ENCODE measurements at regions not wholly inside any gene's neighbourhood (a gene's known extent, or its start where the extent isn't known, plus 50 kb on each side); places are given as distances from the start of the nearest gene placed in this dataset.
A peak's percentile ranks its signal among the peaks of the same experiment; 100 is the strongest.

DNA sequence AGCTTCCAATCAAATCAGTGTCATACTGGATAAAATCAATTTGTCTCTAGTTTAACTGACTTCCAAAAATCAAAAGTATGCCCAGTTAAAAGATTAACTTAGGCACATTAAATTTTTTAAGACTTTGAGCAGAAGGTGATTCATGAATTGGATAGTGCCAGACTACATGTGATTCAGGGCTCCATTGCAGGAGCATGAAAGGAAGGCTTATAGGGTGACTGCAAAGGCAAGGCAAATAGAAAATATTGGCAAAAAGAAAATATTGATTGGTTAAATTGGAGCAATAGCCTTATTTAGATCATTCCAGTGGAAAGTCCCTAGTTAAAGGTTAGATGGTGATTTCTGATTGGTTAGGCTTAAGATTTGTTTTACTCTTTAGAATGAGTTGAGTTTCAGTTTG lies 223.9 kb upstream of the ERCC4 start:
- TF ChIP-seq CTCF (IDR thresholded peaks at IDR 0.05): no peak
- no peak for ATAC-seq (ENCODE audit: low FRiP score)
- DNase-seq (ENCODE audit: low spot score): no peak

- DNase-seq (ENCODE audit: low spot score) (no peak), ATAC-seq (ENCODE audit: low FRiP score) (no peak)
- no peak for TF ChIP-seq CTCF (IDR thresholded peaks at IDR 0.05)
Observed at GRCh38 chr16:13697013-13697412, 222.9 kb upstream of the ERCC4 start.

- ATAC-seq (ENCODE audit: low FRiP score): no peak
- DNase-seq (ENCODE audit: low spot score): no peak
Observed at GRCh38 chr16:13697568-13697967, 222.4 kb upstream of the ERCC4 start.

DNA sequence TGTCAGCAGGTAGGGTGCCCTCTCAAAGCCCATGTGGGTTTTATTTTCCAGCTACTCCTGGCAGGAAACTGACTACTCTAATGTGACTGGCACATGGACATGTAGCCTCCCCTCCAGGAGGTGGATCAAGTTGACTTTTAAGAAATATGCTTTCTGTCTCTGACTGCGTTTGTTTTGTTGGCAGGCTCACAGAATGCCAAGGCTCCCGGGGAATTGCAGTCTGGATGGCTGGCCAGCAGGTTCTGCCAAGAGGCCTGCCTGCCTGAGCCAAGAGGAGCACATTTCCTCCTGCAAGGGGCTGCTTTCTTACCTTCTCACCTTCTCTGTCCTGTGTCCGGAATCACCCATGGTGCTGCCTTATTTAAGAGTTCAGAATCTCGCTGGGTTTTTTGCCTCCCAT lies 217.3 kb upstream of the ERCC4 start:
- DNase-seq (ENCODE audit: low spot score) (no peak), ATAC-seq (ENCODE audit: low FRiP score) (peak; percentile 54)
- no peak for TF ChIP-seq CTCF (IDR thresholded peaks at IDR 0.05)

More at GRCh38 chr16:13697568-13697967, 222.4 kb upstream of the ERCC4 start:
- no peak for TF ChIP-seq CTCF (IDR thresholded peaks at IDR 0.05)

- ATAC-seq (ENCODE audit: low FRiP score) (no peak), DNase-seq (ENCODE audit: low spot score) (no peak)
- no peak for TF ChIP-seq CTCF (IDR thresholded peaks at IDR 0.05)
Observed at GRCh38 chr16:13708347-13709120, 211.4 kb upstream of the ERCC4 start.

GRCh38 chr16:13718748-13719147 lies 201.2 kb upstream of the ERCC4 start:
- no peak for TF ChIP-seq CTCF (IDR thresholded peaks at IDR 0.05)

DNA sequence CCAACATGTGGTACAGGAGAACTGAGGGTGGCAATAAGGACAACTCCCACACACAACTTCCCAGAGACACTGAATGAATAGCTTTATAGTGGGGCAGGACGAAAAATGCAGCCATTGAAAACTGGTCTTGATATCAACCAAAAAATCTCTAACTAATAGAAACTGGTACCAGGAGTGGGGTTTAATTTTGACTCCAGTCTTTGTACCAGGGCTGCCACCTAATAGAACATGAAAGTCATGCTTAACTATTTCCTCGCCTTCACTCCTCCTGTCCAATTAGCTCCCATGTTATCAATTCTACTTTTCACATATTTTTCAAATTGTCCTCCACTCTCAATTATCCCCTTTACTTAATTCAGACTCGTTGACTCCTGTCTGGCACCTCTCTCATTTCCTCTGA lies 192.0 kb upstream of the ERCC4 start:
- ATAC-seq (ENCODE audit: low FRiP score) (no peak), DNase-seq (ENCODE audit: low spot score) (no peak)
- no peak for TF ChIP-seq CTCF (IDR thresholded peaks at IDR 0.05)

More at GRCh38 chr16:13718748-13719147, 201.2 kb upstream of the ERCC4 start:
- ATAC-seq (ENCODE audit: low FRiP score) (no peak), DNase-seq (ENCODE audit: low spot score) (no peak)
